ENCODE measurements at regions not wholly inside any gene's neighbourhood (a gene's known extent, or its start where the extent isn't known, plus 50 kb on each side); places are given as distances from the start of the nearest gene placed in this dataset.
"Not testable (repeated sequence)": the region's sequence is repeated elsewhere in the genome, so short reads cannot be mapped to it uniquely, and the experiment has no call there.

- H3K9ac ChIP-seq (ENCODE audit: low read length); H3K4me3 ChIP-seq (ENCODE audit: low read length); H3K4me1 ChIP-seq (ENCODE audit: control insufficient read depth, low read depth, low read length); H3K9me3 ChIP-seq (ENCODE audit: control insufficient read depth, low read depth, low read length); H3K27ac ChIP-seq (ENCODE audit: low read length); H3K27me3 ChIP-seq (ENCODE audit: control insufficient read depth, insufficient read depth, low read length); H3K36me3 ChIP-seq (ENCODE audit: control insufficient read depth, low read depth, low read length): not testable (repeated sequence)
Observed at GRCh38 chr1:149237515-149237914, 134.2 kb upstream of the NBPF9 start.

- not testable (repeated sequence) for H3K9me3 ChIP-seq (ENCODE audit: control insufficient read depth, low read depth, low read length); H3K9ac ChIP-seq (ENCODE audit: low read length); H3K4me3 ChIP-seq (ENCODE audit: low read length); H3K4me1 ChIP-seq (ENCODE audit: control insufficient read depth, low read depth, low read length); H3K36me3 ChIP-seq (ENCODE audit: control insufficient read depth, low read depth, low read length); H3K27me3 ChIP-seq (ENCODE audit: control insufficient read depth, insufficient read depth, low read length); H3K27ac ChIP-seq (ENCODE audit: low read length)
Observed at GRCh38 chr1:149239897-149240508, 136.7 kb upstream of the NBPF9 start.

GRCh38 chr1:149240530-149240929, 137.2 kb upstream of the NBPF9 start:
- H3K9me3 ChIP-seq (ENCODE audit: control insufficient read depth, low read depth, low read length); H3K27ac ChIP-seq (ENCODE audit: low read length); H3K36me3 ChIP-seq (ENCODE audit: control insufficient read depth, low read depth, low read length); H3K9ac ChIP-seq (ENCODE audit: low read length); H3K4me1 ChIP-seq (ENCODE audit: control insufficient read depth, low read depth, low read length); H3K4me3 ChIP-seq (ENCODE audit: low read length); H3K27me3 ChIP-seq (ENCODE audit: control insufficient read depth, insufficient read depth, low read length): not testable (repeated sequence)

- H3K27me3 ChIP-seq (ENCODE audit: control insufficient read depth, insufficient read depth, low read length); H3K4me3 ChIP-seq (ENCODE audit: low read length); H3K27ac ChIP-seq (ENCODE audit: low read length); H3K4me1 ChIP-seq (ENCODE audit: control insufficient read depth, low read depth, low read length); H3K36me3 ChIP-seq (ENCODE audit: control insufficient read depth, low read depth, low read length); H3K9ac ChIP-seq (ENCODE audit: low read length); H3K9me3 ChIP-seq (ENCODE audit: control insufficient read depth, low read depth, low read length): not testable (repeated sequence)
Observed at GRCh38 chr1:149241272-149241671, 137.9 kb upstream of the NBPF9 start.

- H3K27me3 ChIP-seq (ENCODE audit: control insufficient read depth, insufficient read depth, low read length); H3K27ac ChIP-seq (ENCODE audit: low read length); H3K9me3 ChIP-seq (ENCODE audit: control insufficient read depth, low read depth, low read length); H3K9ac ChIP-seq (ENCODE audit: low read length); H3K4me3 ChIP-seq (ENCODE audit: low read length); H3K36me3 ChIP-seq (ENCODE audit: control insufficient read depth, low read depth, low read length); H3K4me1 ChIP-seq (ENCODE audit: control insufficient read depth, low read depth, low read length): not testable (repeated sequence)
Observed at GRCh38 chr1:149243572-149243971, 140.2 kb upstream of the NBPF9 start.

GRCh38 chr1:149244621-149245020, 141.3 kb upstream of the NBPF9 start:
- not testable (repeated sequence) for H3K9me3 ChIP-seq (ENCODE audit: control insufficient read depth, low read depth, low read length); H3K4me3 ChIP-seq (ENCODE audit: low read length); H3K9ac ChIP-seq (ENCODE audit: low read length); H3K36me3 ChIP-seq (ENCODE audit: control insufficient read depth, low read depth, low read length); H3K4me1 ChIP-seq (ENCODE audit: control insufficient read depth, low read depth, low read length); H3K27me3 ChIP-seq (ENCODE audit: control insufficient read depth, insufficient read depth, low read length); H3K27ac ChIP-seq (ENCODE audit: low read length)

GRCh38 chr1:149246212-149246611, 142.9 kb upstream of the NBPF9 start:
- not testable (repeated sequence) for H3K27ac ChIP-seq (ENCODE audit: low read length); H3K9me3 ChIP-seq (ENCODE audit: control insufficient read depth, low read depth, low read length); H3K4me1 ChIP-seq (ENCODE audit: control insufficient read depth, low read depth, low read length); H3K4me3 ChIP-seq (ENCODE audit: low read length); H3K36me3 ChIP-seq (ENCODE audit: control insufficient read depth, low read depth, low read length); H3K27me3 ChIP-seq (ENCODE audit: control insufficient read depth, insufficient read depth, low read length); H3K9ac ChIP-seq (ENCODE audit: low read length)

- not testable (repeated sequence) for H3K36me3 ChIP-seq (ENCODE audit: control insufficient read depth, low read depth, low read length); H3K9me3 ChIP-seq (ENCODE audit: control insufficient read depth, low read depth, low read length); H3K27ac ChIP-seq (ENCODE audit: low read length); H3K4me3 ChIP-seq (ENCODE audit: low read length); H3K27me3 ChIP-seq (ENCODE audit: control insufficient read depth, insufficient read depth, low read length); H3K4me1 ChIP-seq (ENCODE audit: control insufficient read depth, low read depth, low read length); H3K9ac ChIP-seq (ENCODE audit: low read length)
Observed at GRCh38 chr1:149248610-149249009, 145.3 kb upstream of the NBPF9 start.

- H3K4me3 ChIP-seq (ENCODE audit: low read length); H3K9me3 ChIP-seq (ENCODE audit: control insufficient read depth, low read depth, low read length): not testable (repeated sequence)
Observed at GRCh38 chr1:149249850-149250467, 146.6 kb upstream of the NBPF9 start.

GRCh38 chr1:149254894-149255847, 151.8 kb upstream of the NBPF9 start:
- not testable (repeated sequence) for H3K36me3 ChIP-seq (ENCODE audit: control insufficient read depth, low read depth, low read length); H3K4me1 ChIP-seq (ENCODE audit: control insufficient read depth, low read depth, low read length); H3K9ac ChIP-seq (ENCODE audit: low read length); H3K9me3 ChIP-seq (ENCODE audit: control insufficient read depth, low read depth, low read length); H3K27me3 ChIP-seq (ENCODE audit: control insufficient read depth, insufficient read depth, low read length); H3K27ac ChIP-seq (ENCODE audit: low read length); H3K4me3 ChIP-seq (ENCODE audit: low read length)

More at GRCh38 chr1:149249850-149250467, 146.6 kb upstream of the NBPF9 start:
- not testable (repeated sequence) for H3K4me1 ChIP-seq (ENCODE audit: control insufficient read depth, low read depth, low read length); H3K9ac ChIP-seq (ENCODE audit: low read length); H3K27me3 ChIP-seq (ENCODE audit: control insufficient read depth, insufficient read depth, low read length); H3K36me3 ChIP-seq (ENCODE audit: control insufficient read depth, low read depth, low read length); H3K27ac ChIP-seq (ENCODE audit: low read length)

- not testable (repeated sequence) for H3K36me3 ChIP-seq (ENCODE audit: control insufficient read depth, low read depth, low read length); H3K27ac ChIP-seq (ENCODE audit: low read length); H3K9me3 ChIP-seq (ENCODE audit: control insufficient read depth, low read depth, low read length); H3K4me1 ChIP-seq (ENCODE audit: control insufficient read depth, low read depth, low read length); H3K9ac ChIP-seq (ENCODE audit: low read length); H3K4me3 ChIP-seq (ENCODE audit: low read length); H3K27me3 ChIP-seq (ENCODE audit: control insufficient read depth, insufficient read depth, low read length)
Observed at GRCh38 chr1:149260284-149260683, 156.9 kb upstream of the NBPF9 start.

Data from iPS-18a (cell line).